ENCODE measurements at regions not wholly inside any gene's neighbourhood (a gene's known extent, or its start where the extent isn't known, plus 50 kb on each side); places are given as distances from the start of the nearest gene placed in this dataset.
"Not testable (repeated sequence)": the region's sequence is repeated elsewhere in the genome, so short reads cannot be mapped to it uniquely, and the experiment has no call there.

GRCh38 chr7:91511861-91512260 lies 247.6 kb downstream of the FZD1 start:
- not testable (repeated sequence) for TF ChIP-seq CTCF (IDR thresholded peaks at IDR 0.05); SIN3A (IDR thresholded peaks at IDR 0.05; ENCODE audit: borderline replicate concordance, insufficient read depth, low read depth, low read length); POLR2AphosphoS5 (IDR thresholded peaks at IDR 0.05; ENCODE audit: low read depth, low read length); REST (IDR thresholded peaks at IDR 0.05; ENCODE audit: insufficient read depth in 1 of 2, low read depth in 2 of 2, low read length in 1 of 2)

Data from Panc1 (cell line).